Right lobe of liver (tissue), 4 donors: ENCODE measurements at regions not wholly inside any gene's neighbourhood (a gene's known extent, or its start where the extent isn't known, plus 50 kb on each side); places are given as distances from the start of the nearest gene placed in this dataset.

Source experiments
- POLR2A ChIP-seq: fragments of 450-650 bp; IDR thresholded peaks from one replicate; pipeline ENCODE4 v1.6.1; 2017; ENCODE audit warnings: antibody characterized with exemption, mild to moderate bottlenecking
- TF ChIP-seq, protein P1 (sequence below), 4 donors: fragments of 200-600 bp in 3 of 4; fragments of 450-650 bp in 1 of 4; IDR thresholded peaks; one replicate each; pipeline versions ENCODE4 v1.5.1 to v1.8.0; 2016 to 2022; ENCODE audit warnings: antibody characterized with exemption in 4 of 4, mild to moderate bottlenecking in 2 of 4
- donor health status: DM: no; HTN: no; CAD: no.
- donor health status: DM: no; HTN: no; CAD: no.
- donor health status: DM: no; HTN: yes; CAD: no.

- no peak for TF ChIP-seq POLR2A
- TF ChIP-seq, protein P1, sequence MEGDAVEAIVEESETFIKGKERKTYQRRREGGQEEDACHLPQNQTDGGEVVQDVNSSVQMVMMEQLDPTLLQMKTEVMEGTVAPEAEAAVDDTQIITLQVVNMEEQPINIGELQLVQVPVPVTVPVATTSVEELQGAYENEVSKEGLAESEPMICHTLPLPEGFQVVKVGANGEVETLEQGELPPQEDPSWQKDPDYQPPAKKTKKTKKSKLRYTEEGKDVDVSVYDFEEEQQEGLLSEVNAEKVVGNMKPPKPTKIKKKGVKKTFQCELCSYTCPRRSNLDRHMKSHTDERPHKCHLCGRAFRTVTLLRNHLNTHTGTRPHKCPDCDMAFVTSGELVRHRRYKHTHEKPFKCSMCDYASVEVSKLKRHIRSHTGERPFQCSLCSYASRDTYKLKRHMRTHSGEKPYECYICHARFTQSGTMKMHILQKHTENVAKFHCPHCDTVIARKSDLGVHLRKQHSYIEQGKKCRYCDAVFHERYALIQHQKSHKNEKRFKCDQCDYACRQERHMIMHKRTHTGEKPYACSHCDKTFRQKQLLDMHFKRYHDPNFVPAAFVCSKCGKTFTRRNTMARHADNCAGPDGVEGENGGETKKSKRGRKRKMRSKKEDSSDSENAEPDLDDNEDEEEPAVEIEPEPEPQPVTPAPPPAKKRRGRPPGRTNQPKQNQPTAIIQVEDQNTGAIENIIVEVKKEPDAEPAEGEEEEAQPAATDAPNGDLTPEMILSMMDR (IDR thresholded peaks at IDR 0.05): no peak
These were observed 791.4 kb upstream of the RBFOX1 start for GRCh38 chr16:6541267-6541666.
